ENCODE measurements at regions not wholly inside any gene's neighbourhood (a gene's known extent, or its start where the extent isn't known, plus 50 kb on each side); places are given as distances from the start of the nearest gene placed in this dataset.

- no peak for TF ChIP-seq CTCF (IDR thresholded peaks at IDR 0.05; ENCODE audit: insufficient read depth, low read length, poor library complexity, severe bottlenecking)
- no peak for TF ChIP-seq EZH2phosphoT487 (conservative IDR thresholded peaks at IDR 0.05; ENCODE audit: low read length)
Observed at GRCh38 chr4:163042306-163042705, 124.4 kb downstream of the NAF1 start.

Measured in SU-DHL-6 (cell line).